Keratinocyte (primary cell): ENCODE measurements at regions not wholly inside any gene's neighbourhood (a gene's known extent, or its start where the extent isn't known, plus 50 kb on each side); places are given as distances from the start of the nearest gene placed in this dataset.

Experiments used
- EZH2 ChIP-seq: IDR thresholded peaks from one replicate; pipeline ENCODE4 v1.6.1; 2012; ENCODE audit warnings: inconsistent platforms, mild to moderate bottlenecking, low read length, moderate library complexity
- TF ChIP-seq, protein P1 (sequence below), 3 experiments: IDR thresholded peaks in 1 of 3; conservative IDR thresholded peaks in 1 of 3; optimal IDR thresholded peaks in 1 of 3; 2 replicates in 2 of 3; 3 replicates in 1 of 3; pipeline versions ENCODE3 to v1.5.1; 2011; ENCODE audit warnings: low read length in 3 of 3, mild to moderate bottlenecking in 3 of 3, moderate library complexity in 2 of 3, control low read depth in 1 of 3, inconsistent platforms in 1 of 3; ENCODE audit not compliant: insufficient read depth in 2 of 3; ENCODE audit errors: extremely low read depth in 1 of 3

DNA sequence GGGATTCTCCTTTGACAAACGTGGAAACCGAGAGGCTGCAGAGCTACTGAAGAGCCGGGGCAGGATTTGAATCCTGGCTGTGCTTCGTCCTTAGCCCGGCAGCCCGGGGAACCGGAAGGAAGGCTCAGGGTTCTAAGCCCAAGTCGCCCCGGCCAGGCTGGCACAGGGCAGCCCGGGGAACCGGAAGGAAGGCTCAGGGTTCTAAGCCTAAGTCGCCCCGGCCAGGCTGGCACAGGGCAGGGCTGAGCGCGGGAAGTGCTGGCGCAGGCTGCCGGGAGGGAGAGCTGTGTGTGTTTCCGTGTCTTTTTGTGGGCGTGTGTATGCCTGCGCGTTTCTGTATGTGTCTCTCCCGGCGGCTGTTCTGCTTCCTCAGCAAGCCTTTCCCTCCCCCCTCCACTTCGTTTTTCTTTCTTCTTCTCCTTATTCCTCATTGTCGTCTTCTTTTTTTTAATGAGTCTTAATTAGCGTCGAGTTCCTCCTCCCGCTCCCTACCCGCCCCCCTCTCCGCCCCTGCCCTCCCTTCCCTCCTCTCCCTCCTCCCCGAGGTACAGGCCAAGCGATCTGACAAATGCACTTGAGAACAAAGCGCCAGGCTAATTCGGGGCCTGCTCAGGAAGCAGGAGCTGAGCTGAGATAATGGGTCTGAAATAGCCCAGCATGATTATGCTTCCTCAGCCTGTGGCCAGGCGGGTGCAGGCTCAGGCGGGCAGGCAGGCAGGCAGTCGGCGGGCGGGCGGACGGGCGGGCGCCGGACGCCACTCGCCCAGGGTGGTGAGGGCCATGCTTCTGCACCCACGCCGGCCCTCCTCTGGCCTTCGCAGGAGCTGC is 65.9 kb downstream of the EFNB1 start:
- TF ChIP-seq, protein P1, sequence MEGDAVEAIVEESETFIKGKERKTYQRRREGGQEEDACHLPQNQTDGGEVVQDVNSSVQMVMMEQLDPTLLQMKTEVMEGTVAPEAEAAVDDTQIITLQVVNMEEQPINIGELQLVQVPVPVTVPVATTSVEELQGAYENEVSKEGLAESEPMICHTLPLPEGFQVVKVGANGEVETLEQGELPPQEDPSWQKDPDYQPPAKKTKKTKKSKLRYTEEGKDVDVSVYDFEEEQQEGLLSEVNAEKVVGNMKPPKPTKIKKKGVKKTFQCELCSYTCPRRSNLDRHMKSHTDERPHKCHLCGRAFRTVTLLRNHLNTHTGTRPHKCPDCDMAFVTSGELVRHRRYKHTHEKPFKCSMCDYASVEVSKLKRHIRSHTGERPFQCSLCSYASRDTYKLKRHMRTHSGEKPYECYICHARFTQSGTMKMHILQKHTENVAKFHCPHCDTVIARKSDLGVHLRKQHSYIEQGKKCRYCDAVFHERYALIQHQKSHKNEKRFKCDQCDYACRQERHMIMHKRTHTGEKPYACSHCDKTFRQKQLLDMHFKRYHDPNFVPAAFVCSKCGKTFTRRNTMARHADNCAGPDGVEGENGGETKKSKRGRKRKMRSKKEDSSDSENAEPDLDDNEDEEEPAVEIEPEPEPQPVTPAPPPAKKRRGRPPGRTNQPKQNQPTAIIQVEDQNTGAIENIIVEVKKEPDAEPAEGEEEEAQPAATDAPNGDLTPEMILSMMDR (optimal IDR thresholded peaks at IDR 0.05 in 1 of 3, IDR thresholded peaks at IDR 0.05 in 1 of 3, conservative IDR thresholded peaks at IDR 0.05 in 1 of 3; ENCODE audit: extremely low read depth in 1 of 3, insufficient read depth in 2 of 3, low read length in 3 of 3): no peak
- TF ChIP-seq EZH2: no peak
